Activated T-helper 1 cell treated with anti-CD3 and anti-CD28 coated beads, Interleukin-12 subunit alpha, Interleukin-12 subunit beta, Interleukin-2, Interleukin-4 antibody, amounts not matched to agents 30 ng/mL and 10 ng/mL and 1 ng/mL, durations not matched to agents 14 hours and 24 hours and 36 hours (primary cell): ENCODE measurements at regions not wholly inside any gene's neighbourhood (a gene's known extent, or its start where the extent isn't known, plus 50 kb on each side); places are given as distances from the start of the nearest gene placed in this dataset.

Experiments
- DNase-seq: peaks from one replicate; pipeline ENCODE4 v3.0.0; 2021; ENCODE audit warnings: low spot score
- H3K27ac Mint-ChIP-seq: one replicate; pipeline ENCODE4 v1.8.0; 2021; ENCODE audit warnings: mild to moderate bottlenecking, mixed read lengths
- H3K27me3 Mint-ChIP-seq: one replicate; pipeline ENCODE4 v1.8.0; 2022; ENCODE audit warnings: mild to moderate bottlenecking, moderate library complexity, mixed read lengths; ENCODE audit not compliant: insufficient read depth
- H3K36me3 Mint-ChIP-seq: one replicate; pipeline ENCODE4 v1.8.0; 2021; ENCODE audit warnings: low read depth, mixed read lengths
- H3K4me1 Mint-ChIP-seq: one replicate; pipeline ENCODE4 v1.8.0; 2021; ENCODE audit warnings: low read depth, mixed read lengths
- H3K4me3 Mint-ChIP-seq: one replicate; pipeline ENCODE4 v1.8.0; 2021; ENCODE audit warnings: mild to moderate bottlenecking, moderate library complexity, mixed read lengths
- H3K9me3 Mint-ChIP-seq: one replicate; pipeline ENCODE4 v1.8.0; 2021; ENCODE audit warnings: mixed read lengths
- intact Hi-C: fragments of 100-400 bp; cut with micrococcal nuclease; formaldehyde crosslinking; loops from one replicate; pipeline ENCODE4 v1.15.1; 2024

- Mint-ChIP-seq H3K36me3 (no peaks in the 10 kb centered on the region), H3K9me3 (no peaks in the 10 kb centered on the region), H3K4me3 (no peak overlapping the region), H3K27ac (no peak overlapping the region), H3K27me3 (no peaks in the 10 kb centered on the region), H3K4me1 (no peaks in the 10 kb centered on the region)
- no peak for DNase-seq
- intact Hi-C loops: no loop called here
Measured at GRCh38 chr2:82708681-82709080, 1750.4 kb downstream of the SUCLG1 start.

- no peaks in the 10 kb centered on the region for H3K4me1 Mint-ChIP-seq
- intact Hi-C loops: no loop called here
- DNase-seq: no peak
- H3K4me3 Mint-ChIP-seq: no peak overlapping the region
- H3K27ac Mint-ChIP-seq: no peak overlapping the region
- H3K9me3 Mint-ChIP-seq: peaks cover 8% of the 10 kb centered on the region
- H3K36me3 Mint-ChIP-seq: no peaks in the 10 kb centered on the region
- H3K27me3 Mint-ChIP-seq: no peaks in the 10 kb centered on the region
Measured at GRCh38 chr2:82697231-82697630, 1761.8 kb downstream of the SUCLG1 start.

- no peak for DNase-seq
- Mint-ChIP-seq H3K4me1 (no peaks in the 10 kb centered on the region), H3K27me3 (no peaks in the 10 kb centered on the region), H3K9me3 (peaks cover 8% of the 10 kb centered on the region), H3K36me3 (no peaks in the 10 kb centered on the region), H3K4me3 (no peak overlapping the region), H3K27ac (no peak overlapping the region)
- intact Hi-C loops: no loop called here
Measured at GRCh38 chr2:82694431-82694830, 1764.6 kb downstream of the SUCLG1 start.

- no peak overlapping the region for H3K27ac Mint-ChIP-seq
- intact Hi-C loops: no loop called here
- H3K4me1 Mint-ChIP-seq: no peaks in the 10 kb centered on the region
- no peak for DNase-seq
- no peaks in the 10 kb centered on the region for H3K36me3 Mint-ChIP-seq
- no peak overlapping the region for H3K4me3 Mint-ChIP-seq
- H3K9me3 Mint-ChIP-seq: peaks cover 7% of the 10 kb centered on the region
- H3K27me3 Mint-ChIP-seq: no peaks in the 10 kb centered on the region
Measured at GRCh38 chr2:82690757-82691411, 1768.2 kb downstream of the SUCLG1 start.

GRCh38 chr2:82675186-82675585, 1783.9 kb downstream of the SUCLG1 start:
- Mint-ChIP-seq H3K27ac (no peak overlapping the region), H3K9me3 (peaks cover 25% of the 10 kb centered on the region), H3K27me3 (no peaks in the 10 kb centered on the region), H3K36me3 (no peaks in the 10 kb centered on the region), H3K4me1 (no peaks in the 10 kb centered on the region), H3K4me3 (no peak overlapping the region)
- no peak for DNase-seq
- intact Hi-C loops: no loop called here

- H3K36me3 Mint-ChIP-seq: no peaks in the 10 kb centered on the region
- H3K9me3 Mint-ChIP-seq: peaks cover 22% of the 10 kb centered on the region
- DNase-seq: no peak
- intact Hi-C loops: no loop called here
- no peak overlapping the region for H3K27ac Mint-ChIP-seq
- H3K27me3 Mint-ChIP-seq: no peaks in the 10 kb centered on the region
- H3K4me1 Mint-ChIP-seq: no peaks in the 10 kb centered on the region
- no peak overlapping the region for H3K4me3 Mint-ChIP-seq
Measured at GRCh38 chr2:82674652-82675051, 1784.4 kb downstream of the SUCLG1 start.

GRCh38 chr2:82667491-82667890, 1791.6 kb downstream of the SUCLG1 start:
- no peaks in the 10 kb centered on the region for H3K4me1 Mint-ChIP-seq
- H3K9me3 Mint-ChIP-seq: peaks cover 6% of the 10 kb centered on the region
- no peak overlapping the region for H3K4me3 Mint-ChIP-seq
- DNase-seq: no peak
- intact Hi-C loops: no loop called here
- H3K36me3 Mint-ChIP-seq: no peaks in the 10 kb centered on the region
- no peak overlapping the region for H3K27ac Mint-ChIP-seq
- no peaks in the 10 kb centered on the region for H3K27me3 Mint-ChIP-seq

GRCh38 chr2:82665691-82666090, 1793.4 kb downstream of the SUCLG1 start:
- DNase-seq: no peak
- Mint-ChIP-seq H3K9me3 (no peaks in the 10 kb centered on the region), H3K27ac (no peak overlapping the region), H3K36me3 (no peaks in the 10 kb centered on the region), H3K4me1 (no peaks in the 10 kb centered on the region), H3K27me3 (no peaks in the 10 kb centered on the region), H3K4me3 (no peak overlapping the region)
- intact Hi-C loops: no loop called here

GRCh38 chr2:82657106-82657505, 1802.0 kb downstream of the SUCLG1 start:
- no peak for DNase-seq
- Mint-ChIP-seq H3K4me3 (no peak overlapping the region), H3K36me3 (no peaks in the 10 kb centered on the region), H3K27ac (no peak overlapping the region), H3K9me3 (peaks cover 4% of the 10 kb centered on the region), H3K27me3 (no peaks in the 10 kb centered on the region), H3K4me1 (no peaks in the 10 kb centered on the region)
- intact Hi-C loops: no loop called here

- peaks cover 4% of the 10 kb centered on the region for H3K9me3 Mint-ChIP-seq
- intact Hi-C loops: no loop called here
- H3K4me1 Mint-ChIP-seq: no peaks in the 10 kb centered on the region
- H3K4me3 Mint-ChIP-seq: no peak overlapping the region
- no peaks in the 10 kb centered on the region for H3K36me3 Mint-ChIP-seq
- no peaks in the 10 kb centered on the region for H3K27me3 Mint-ChIP-seq
- no peak overlapping the region for H3K27ac Mint-ChIP-seq
- DNase-seq: no peak
Measured at GRCh38 chr2:82656420-82656819, 1802.7 kb downstream of the SUCLG1 start.

GRCh38 chr2:82652117-82652516, 1807.0 kb downstream of the SUCLG1 start:
- intact Hi-C loops: no loop called here
- DNase-seq: no peak
- Mint-ChIP-seq H3K27ac (no peak overlapping the region), H3K9me3 (peaks cover 9% of the 10 kb centered on the region), H3K4me3 (no peak overlapping the region), H3K4me1 (no peaks in the 10 kb centered on the region), H3K27me3 (no peaks in the 10 kb centered on the region), H3K36me3 (no peaks in the 10 kb centered on the region)

- Mint-ChIP-seq H3K27ac (no peak overlapping the region), H3K36me3 (no peaks in the 10 kb centered on the region), H3K27me3 (no peaks in the 10 kb centered on the region), H3K4me1 (no peaks in the 10 kb centered on the region), H3K9me3 (peaks cover 19% of the 10 kb centered on the region), H3K4me3 (no peak overlapping the region)
- no peak for DNase-seq
- intact Hi-C loops: no loop called here
Measured at GRCh38 chr2:82650038-82650437, 1809.0 kb downstream of the SUCLG1 start.

GRCh38 chr2:82641598-82642180, 1817.4 kb downstream of the SUCLG1 start:
- no peak for DNase-seq
- Mint-ChIP-seq H3K4me1 (no peaks in the 10 kb centered on the region), H3K36me3 (no peaks in the 10 kb centered on the region), H3K27me3 (no peaks in the 10 kb centered on the region), H3K9me3 (peaks cover 38% of the 10 kb centered on the region), H3K4me3 (no peak overlapping the region), H3K27ac (no peak overlapping the region)
- intact Hi-C loops: no loop called here
